IMR-90 (cell line): ENCODE measurements at regions not wholly inside any gene's neighbourhood (a gene's known extent, or its start where the extent isn't known, plus 50 kb on each side); places are given as distances from the start of the nearest gene placed in this dataset.

Source experiments
- ATAC-seq: fragments of 200-7000 bp; cut with Tn5 transposase; 2 replicates; pipeline ENCODE4 v1.9.1; 2020; ENCODE audit warnings: low read depth, mild to moderate bottlenecking, moderate library complexity
- BruUV-seq: library from RNA; stranded (reverse); fragments of 400-500 nt; replicated peaks from 2 replicates; lab custom pipeline; 2021; lab: Mats Ljungman, UMichigan
- CTCF ChIA-PET: fragments of 300-600 bp; formaldehyde crosslinking; extraction: SDS; loops from one replicate; lab custom pipeline; 2021; ENCODE audit warnings: antibody characterized with exemption; lab: Yijun Ruan, JAX
- POLR2A ChIA-PET: fragments of 300-600 bp; sonication (Branson Sonifier 250); formaldehyde crosslinking; loops from one replicate; lab custom pipeline; 2022; ENCODE audit warnings: antibody characterized with exemption; ENCODE audit not compliant: unreplicated experiment; lab: Charles Lee
- DNase-seq: peaks from one replicate; pipeline ENCODE4 v3.0.0; 2013
- H2AFZ ChIP-seq: replicated peaks from 2 replicates; pipeline ENCODE3; 2013; ENCODE audit warnings: low read length, mild to moderate bottlenecking; ENCODE audit not compliant: poor library complexity
- H2AK5ac ChIP-seq: 2 replicates; pipeline ENCODE4 v1.6.1; 2013; ENCODE audit warnings: low read depth, low read length, inconsistent platforms
- H2AK9ac ChIP-seq: replicated peaks from 2 replicates; pipeline ENCODE3; 2013; ENCODE audit warnings: mild to moderate bottlenecking, low read depth, low read length, moderate library complexity; ENCODE audit not compliant: poor library complexity
- H2BK120ac ChIP-seq: 2 replicates; pipeline ENCODE4 v1.6.1; 2013; ENCODE audit warnings: low read depth, low read length, inconsistent platforms
- H2BK15ac ChIP-seq: 3 replicates; pipeline ENCODE4 v1.6.1; 2013; ENCODE audit warnings: low read depth, low read length, inconsistent platforms
- H2BK20ac ChIP-seq: 2 replicates; pipeline ENCODE4 v1.6.1; 2013; ENCODE audit warnings: low read depth, mild to moderate bottlenecking, inconsistent platforms, low read length, moderate library complexity
- H2BK5ac ChIP-seq: 2 replicates; pipeline ENCODE4 v1.6.1; 2013; ENCODE audit warnings: mild to moderate bottlenecking, low read depth, low read length, inconsistent platforms; ENCODE audit not compliant: poor library complexity, severe bottlenecking
- H3K14ac ChIP-seq: replicated peaks from 2 replicates; pipeline ENCODE4 v1.6.1; 2013; ENCODE audit warnings: low read depth, low read length, inconsistent platforms
- H3K18ac ChIP-seq: 2 replicates; pipeline ENCODE4 v1.6.1; 2013; ENCODE audit warnings: low read depth, low read length, control low read depth
- H3K23ac ChIP-seq: 2 replicates; pipeline ENCODE4 v1.6.1; 2013; ENCODE audit warnings: low read depth, low read length, inconsistent platforms
- H3K27ac ChIP-seq: 2 replicates; pipeline ENCODE4 v1.5.1; 2013; ENCODE audit warnings: mild to moderate bottlenecking, control low read depth, low read length; ENCODE audit not compliant: insufficient read depth
- H3K27me3 ChIP-seq: 2 replicates; pipeline ENCODE4 v1.6.1; 2013; ENCODE audit warnings: low read length; ENCODE audit not compliant: control insufficient read depth, insufficient read depth
- H3K36me3 ChIP-seq: 2 replicates; pipeline ENCODE4 v1.6.1; 2013; ENCODE audit warnings: low read length, mixed read lengths; ENCODE audit not compliant: control insufficient read depth, insufficient read depth
- H3K4ac ChIP-seq: 2 replicates; pipeline ENCODE4 v1.6.1; 2013; ENCODE audit warnings: low read depth, low read length, inconsistent platforms
- H3K4me1 ChIP-seq: 2 replicates; pipeline ENCODE4 v1.6.1; 2013; ENCODE audit warnings: low read length, mixed read lengths; ENCODE audit not compliant: control insufficient read depth, insufficient read depth
- H3K4me2 ChIP-seq: 2 replicates; pipeline ENCODE4 v1.6.1; 2013; ENCODE audit warnings: low read depth, mild to moderate bottlenecking, control low read depth, low read length, moderate library complexity
- H3K4me3 ChIP-seq: 2 replicates; pipeline ENCODE4 v1.5.1; 2013; ENCODE audit warnings: low read depth, mild to moderate bottlenecking, control low read depth, low read length, moderate library complexity; ENCODE audit not compliant: insufficient read depth
- H3K56ac ChIP-seq: 2 replicates; pipeline ENCODE4 v1.6.1; 2013; ENCODE audit warnings: low read length, inconsistent platforms; ENCODE audit not compliant: insufficient read depth; ENCODE audit errors: extremely low read depth
- H3K79me1 ChIP-seq, 2 experiments: 2 replicates each; pipeline ENCODE4 v1.6.1; 2013; ENCODE audit warnings: low read length in 2 of 2, inconsistent platforms in 1 of 2, low read depth in 1 of 2
- H3K9ac ChIP-seq: 2 replicates; pipeline ENCODE4 v1.6.1; 2013; ENCODE audit warnings: low read depth, low read length, control low read depth
- H3K9me1 ChIP-seq: 2 replicates; pipeline ENCODE4 v1.6.1; 2013; ENCODE audit warnings: low read length, inconsistent platforms; ENCODE audit not compliant: insufficient read depth
- H3K9me3 ChIP-seq: 2 replicates; pipeline ENCODE4 v1.6.1; 2013; ENCODE audit warnings: low read length; ENCODE audit not compliant: control insufficient read depth, insufficient read depth
- H4K20me1 ChIP-seq: 2 replicates; pipeline ENCODE4 v1.6.1; 2013; ENCODE audit warnings: low read length, inconsistent platforms; ENCODE audit not compliant: insufficient read depth
- H4K5ac ChIP-seq: 2 replicates; pipeline ENCODE4 v1.6.1; 2013; ENCODE audit warnings: mild to moderate bottlenecking, low read depth, low read length, control low read depth
- H4K8ac ChIP-seq, 2 experiments: 2 replicates each; pipeline ENCODE4 v1.6.1; 2013; ENCODE audit warnings: low read depth in 2 of 2, low read length in 2 of 2, control low read depth in 1 of 2, inconsistent platforms in 1 of 2
- H4K91ac ChIP-seq: 2 replicates; pipeline ENCODE4 v1.6.1; 2013; ENCODE audit warnings: low read depth, low read length, inconsistent platforms; ENCODE audit not compliant: insufficient read depth
- BHLHE40 ChIP-seq: fragments of 150-350 bp; IDR thresholded peaks from 2 replicates; pipeline ENCODE4 v1.6.1; 2016; ENCODE audit warnings: mild to moderate bottlenecking, low read depth, low read length
- CEBPB ChIP-seq: IDR thresholded peaks from 2 replicates; pipeline ENCODE4 v1.6.1; 2012; ENCODE audit warnings: low read depth, low read length, improper control_type of control experiment
- CHD1 ChIP-seq: IDR thresholded peaks from 2 replicates; pipeline ENCODE4 v1.6.1; 2012; ENCODE audit warnings: low read depth, low read length, improper control_type of control experiment
- FOS ChIP-seq: fragments of 150-350 bp; IDR thresholded peaks from 2 replicates; pipeline ENCODE4 v1.6.1; 2016; ENCODE audit warnings: low read depth, low read length
- MAFK ChIP-seq: IDR thresholded peaks from 2 replicates; pipeline ENCODE4 v1.6.1; 2012; ENCODE audit warnings: low read depth, low read length, improper control_type of control experiment
- MAZ ChIP-seq: IDR thresholded peaks from 2 replicates; pipeline ENCODE4 v1.6.1; 2012; ENCODE audit warnings: low read depth, mild to moderate bottlenecking, low read length, improper control_type of control experiment, moderate library complexity, borderline replicate concordance
- MXI1 ChIP-seq: IDR thresholded peaks from 2 replicates; pipeline ENCODE4 v1.6.1; 2012; ENCODE audit warnings: low read depth, mild to moderate bottlenecking, low read length, moderate library complexity, borderline replicate concordance
- NFE2L2 ChIP-seq: fragments of 150-350 bp; IDR thresholded peaks from 2 replicates; pipeline ENCODE4 v1.6.1; 2016; ENCODE audit warnings: low read depth, mild to moderate bottlenecking, low read length
- POLR2A ChIP-seq: IDR thresholded peaks from 2 replicates; pipeline ENCODE4 v1.6.1; 2012; ENCODE audit warnings: mild to moderate bottlenecking, low read depth, low read length
- RAD21 ChIP-seq: IDR thresholded peaks from 2 replicates; pipeline ENCODE4 v1.6.1; 2012; ENCODE audit warnings: low read length, improper control_type of control experiment
- RCOR1 ChIP-seq: IDR thresholded peaks from 2 replicates; pipeline ENCODE4 v1.6.1; 2012; ENCODE audit warnings: mild to moderate bottlenecking, low read length, improper control_type of control experiment; ENCODE audit not compliant: insufficient replicate concordance
- RFX5 ChIP-seq: IDR thresholded peaks from 2 replicates; pipeline ENCODE4 v1.8.0; 2012; ENCODE audit warnings: low read depth, mild to moderate bottlenecking, low read length, moderate library complexity
- SMC3 ChIP-seq: fragments of 150-350 bp; IDR thresholded peaks from 2 replicates; pipeline ENCODE4 v1.6.1; 2016; ENCODE audit warnings: low read depth, mild to moderate bottlenecking, antibody characterized with exemption, low read length, moderate library complexity
- WGBS, 2 experiments: methylation state at CpG; one replicate each; pipeline versions ENCODE4 v1.1.5 to v1.1.7; 2013; ENCODE audit warnings: missing lambda C conversion rate in 2 of 2; ENCODE audit not compliant: insufficient read length in 1 of 2; ENCODE audit errors: extremely low coverage in 2 of 2; 5-methylcytosine and 5-hydroxymethylcytosine counted together
- dilution Hi-C: fragments of 300-500 bp; cut with HindIII; formaldehyde crosslinking; loops from one replicate; pipeline ENCODE4 v1.14.3; 2018; ENCODE audit warnings: low sequenced_read_pairs; ENCODE audit not compliant: unreplicated experiment
- in situ Hi-C: fragments of 300-500 bp; cut with MboI; formaldehyde crosslinking; loops from 3 replicates; pipeline ENCODE4 v1.14.3; 2019; ENCODE audit warnings: low sequenced_read_pairs, inconsistent platforms, mixed read lengths
- intact Hi-C: fragments of 100-400 bp; cut with micrococcal nuclease; formaldehyde crosslinking; loops from 2 replicates; pipeline ENCODE4 v1.10.0; 2022
- TF ChIP-seq, protein P1 (sequence below): conservative IDR thresholded peaks from 2 replicates; pipeline ENCODE4 v1.5.1; 2012; ENCODE audit warnings: mild to moderate bottlenecking, low read depth, low read length, improper control_type of control experiment
- TF ChIP-seq, protein P2 (sequence below): fragments of 150-350 bp; IDR thresholded peaks from 2 replicates; pipeline ENCODE4 v1.6.1; 2017; ENCODE audit warnings: mild to moderate bottlenecking, antibody characterized with exemption, low read length, low read depth
- TF ChIP-seq, protein P3 (sequence below): fragments of 150-350 bp; IDR thresholded peaks from 2 replicates; pipeline ENCODE4 v1.6.1; 2016; ENCODE audit warnings: low read depth, mild to moderate bottlenecking, low read length, moderate library complexity, borderline replicate concordance

DNA sequence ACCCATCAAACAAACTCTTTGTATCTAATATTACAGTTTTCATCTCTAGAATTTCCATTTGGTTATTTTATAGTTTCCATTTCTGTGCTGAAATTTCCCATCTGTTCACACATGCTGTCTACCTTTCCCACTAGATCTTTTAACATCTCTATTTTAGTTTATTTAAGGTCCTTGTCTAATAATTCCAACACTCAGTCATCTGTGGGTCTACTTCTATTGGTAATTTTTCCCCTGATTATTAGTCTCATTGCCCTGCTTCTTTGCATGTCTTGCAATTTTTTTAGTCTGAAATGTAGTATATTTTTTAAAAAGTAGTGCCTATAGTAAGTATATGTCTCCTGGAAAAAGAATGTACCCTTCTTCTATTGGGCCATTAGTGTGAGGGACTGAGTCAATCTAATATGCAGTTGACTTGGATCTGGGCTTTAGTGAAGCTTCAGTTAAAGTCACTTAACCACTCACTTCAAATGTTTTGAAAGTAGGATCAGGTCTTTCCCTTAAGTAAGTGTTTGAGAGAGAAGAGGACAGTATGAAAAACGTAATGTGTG is 370.8 kb downstream of the SEC14L1 start:
- Histone ChIP-seq H2AFZ (no peak overlapping the region), H3K14ac (no peak overlapping the region), H2BK15ac (no peak overlapping the region), H3K4me1 (no peaks in the 10 kb centered on the region; the same call in 1 of the 2 replicates), H3K4ac (no peak overlapping the region), H3K4me2 (no peak overlapping the region), H3K79me1 (no peaks in the 10 kb centered on the region), H4K5ac (no peak overlapping the region), H4K91ac (no peak overlapping the region), H3K36me3 (no peaks in the 10 kb centered on the region), H2BK120ac (no peak overlapping the region), H3K27me3 (no peaks in the 10 kb centered on the region), H4K20me1 (no peaks in the 10 kb centered on the region; the same call in 1 of the 2 replicates), H3K9me1 (no peaks in the 10 kb centered on the region; the same call in 1 of the 2 replicates), H4K8ac (no peak overlapping the region), H2BK20ac (no peak overlapping the region), H3K27ac (no peak overlapping the region), H3K18ac (no peak overlapping the region), H3K23ac (no peak overlapping the region), H2AK5ac (no peak overlapping the region), H3K9me3 (peaks cover 4% of the 10 kb centered on the region; the same call in 1 of the 2 replicates), H3K56ac (no peak overlapping the region), H2AK9ac (no peak overlapping the region), H3K9ac (no peak overlapping the region), H3K4me3 (no peak overlapping the region), H2BK5ac (no peak overlapping the region)
- WGBS, 2 experiments = no CpG with 5 or more reads among the region's 1 CpG
- TF ChIP-seq CEBPB = no peak
- TF ChIP-seq MAZ = no peak
- TF ChIP-seq, protein P1, sequence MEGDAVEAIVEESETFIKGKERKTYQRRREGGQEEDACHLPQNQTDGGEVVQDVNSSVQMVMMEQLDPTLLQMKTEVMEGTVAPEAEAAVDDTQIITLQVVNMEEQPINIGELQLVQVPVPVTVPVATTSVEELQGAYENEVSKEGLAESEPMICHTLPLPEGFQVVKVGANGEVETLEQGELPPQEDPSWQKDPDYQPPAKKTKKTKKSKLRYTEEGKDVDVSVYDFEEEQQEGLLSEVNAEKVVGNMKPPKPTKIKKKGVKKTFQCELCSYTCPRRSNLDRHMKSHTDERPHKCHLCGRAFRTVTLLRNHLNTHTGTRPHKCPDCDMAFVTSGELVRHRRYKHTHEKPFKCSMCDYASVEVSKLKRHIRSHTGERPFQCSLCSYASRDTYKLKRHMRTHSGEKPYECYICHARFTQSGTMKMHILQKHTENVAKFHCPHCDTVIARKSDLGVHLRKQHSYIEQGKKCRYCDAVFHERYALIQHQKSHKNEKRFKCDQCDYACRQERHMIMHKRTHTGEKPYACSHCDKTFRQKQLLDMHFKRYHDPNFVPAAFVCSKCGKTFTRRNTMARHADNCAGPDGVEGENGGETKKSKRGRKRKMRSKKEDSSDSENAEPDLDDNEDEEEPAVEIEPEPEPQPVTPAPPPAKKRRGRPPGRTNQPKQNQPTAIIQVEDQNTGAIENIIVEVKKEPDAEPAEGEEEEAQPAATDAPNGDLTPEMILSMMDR = no peak
- TF ChIP-seq NFE2L2 = no peak
- TF ChIP-seq SMC3 = no peak
- TF ChIP-seq, protein P2, sequence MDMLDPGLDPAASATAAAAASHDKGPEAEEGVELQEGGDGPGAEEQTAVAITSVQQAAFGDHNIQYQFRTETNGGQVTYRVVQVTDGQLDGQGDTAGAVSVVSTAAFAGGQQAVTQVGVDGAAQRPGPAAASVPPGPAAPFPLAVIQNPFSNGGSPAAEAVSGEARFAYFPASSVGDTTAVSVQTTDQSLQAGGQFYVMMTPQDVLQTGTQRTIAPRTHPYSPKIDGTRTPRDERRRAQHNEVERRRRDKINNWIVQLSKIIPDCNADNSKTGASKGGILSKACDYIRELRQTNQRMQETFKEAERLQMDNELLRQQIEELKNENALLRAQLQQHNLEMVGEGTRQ = no peak
- TF ChIP-seq POLR2A = no peak
- no peak for TF ChIP-seq MAFK
- no peak for TF ChIP-seq RFX5
- no peak for TF ChIP-seq MXI1
- no peak for TF ChIP-seq BHLHE40
- TF ChIP-seq RCOR1 = no peak
- no peak for TF ChIP-seq RAD21
- TF ChIP-seq, protein P3, sequence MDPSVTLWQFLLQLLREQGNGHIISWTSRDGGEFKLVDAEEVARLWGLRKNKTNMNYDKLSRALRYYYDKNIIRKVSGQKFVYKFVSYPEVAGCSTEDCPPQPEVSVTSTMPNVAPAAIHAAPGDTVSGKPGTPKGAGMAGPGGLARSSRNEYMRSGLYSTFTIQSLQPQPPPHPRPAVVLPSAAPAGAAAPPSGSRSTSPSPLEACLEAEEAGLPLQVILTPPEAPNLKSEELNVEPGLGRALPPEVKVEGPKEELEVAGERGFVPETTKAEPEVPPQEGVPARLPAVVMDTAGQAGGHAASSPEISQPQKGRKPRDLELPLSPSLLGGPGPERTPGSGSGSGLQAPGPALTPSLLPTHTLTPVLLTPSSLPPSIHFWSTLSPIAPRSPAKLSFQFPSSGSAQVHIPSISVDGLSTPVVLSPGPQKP = no peak
- no peak for TF ChIP-seq FOS
- TF ChIP-seq CHD1 = no peak
- BruUV-seq = no TSS peak
- POLR2A ChIA-PET = no interaction called here
- ATAC-seq (no peak), DNase-seq (no peak)
- dilution Hi-C loops = no loop called here
- in situ Hi-C loops = no loop called here
- intact Hi-C loops = no loop called here
- CTCF ChIA-PET = no interaction called here
